GM23338 (cell line): ENCODE measurements at regions not wholly inside any gene's neighbourhood (a gene's known extent, or its start where the extent isn't known, plus 50 kb on each side); places are given as distances from the start of the nearest gene placed in this dataset.

Experiments
- JUNB ChIP-seq: IDR thresholded peaks from one replicate; pipeline ENCODE4 v1.6.1; 2016; ENCODE audit warnings: antibody characterized with exemption; ENCODE audit not compliant: unreplicated experiment
- NANOG ChIP-seq: IDR thresholded peaks from 2 replicates; pipeline ENCODE4 v1.6.1; 2016; ENCODE audit warnings: antibody characterized with exemption, borderline replicate concordance
- POLR2AphosphoS5 ChIP-seq: IDR thresholded peaks from 2 replicates; pipeline ENCODE4 v1.6.1; 2016; ENCODE audit warnings: antibody characterized with exemption, low read depth
- STAT1 ChIP-seq: IDR thresholded peaks from one replicate; pipeline ENCODE4 v1.6.1; 2016; ENCODE audit warnings: antibody characterized with exemption; ENCODE audit not compliant: unreplicated experiment
- ZNF114 ChIP-seq: fragments of 250-450 bp; sonication (Bioruptor Pico); IDR thresholded peaks from 2 replicates; pipeline ENCODE4 v1.5.0; 2020; ENCODE audit warnings: mild to moderate bottlenecking, moderate library complexity
- ZNF331 ChIP-seq: fragments of 250-450 bp; sonication (Bioruptor Pico); IDR thresholded peaks from 2 replicates; pipeline ENCODE4 v1.5.0; 2020; ENCODE audit warnings: low read depth, mild to moderate bottlenecking, moderate library complexity
- TF ChIP-seq, protein P1 (sequence below): fragments of 250-450 bp; sonication (Bioruptor Pico); IDR thresholded peaks from 2 replicates; pipeline ENCODE4 v1.5.0; 2020; ENCODE audit warnings: mild to moderate bottlenecking, moderate library complexity
- TF ChIP-seq, protein P2 (sequence below), 2 experiments: fragments of 200-600 bp in 1 of 2; sonication (generic) in 1 of 2; conservative IDR thresholded peaks; 2 replicates each; pipeline versions ENCODE4 v1.5.1 to v1.6.1; 2016 to 2017; ENCODE audit warnings: antibody characterized with exemption in 2 of 2, low read depth in 2 of 2, mild to moderate bottlenecking in 2 of 2, moderate library complexity in 1 of 2
- TF ChIP-seq, protein P3 (sequence below): IDR thresholded peaks from one replicate; pipeline ENCODE4 v1.6.1; 2018; ENCODE audit warnings: antibody characterized with exemption; ENCODE audit not compliant: unreplicated experiment

DNA sequence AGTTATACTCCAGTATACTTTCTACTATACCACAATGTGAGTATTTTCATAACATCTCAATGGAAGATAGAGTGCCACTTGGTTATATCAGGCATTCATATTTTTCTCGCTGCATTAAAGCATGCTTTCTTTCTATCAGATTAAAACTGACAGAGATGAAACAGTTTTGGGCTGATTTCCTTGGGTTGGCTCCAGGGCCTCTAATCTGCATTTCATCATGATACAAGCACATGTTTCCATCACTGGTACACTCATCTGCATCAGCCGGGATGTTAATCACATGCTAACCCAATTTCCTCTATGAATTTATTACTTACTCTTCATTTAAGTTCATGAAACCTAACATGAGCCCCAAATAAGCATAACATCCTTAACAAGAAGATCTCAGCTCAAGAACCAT, 289.0 kb upstream of the DAB1 start (continued):
- TF ChIP-seq, protein P1, sequence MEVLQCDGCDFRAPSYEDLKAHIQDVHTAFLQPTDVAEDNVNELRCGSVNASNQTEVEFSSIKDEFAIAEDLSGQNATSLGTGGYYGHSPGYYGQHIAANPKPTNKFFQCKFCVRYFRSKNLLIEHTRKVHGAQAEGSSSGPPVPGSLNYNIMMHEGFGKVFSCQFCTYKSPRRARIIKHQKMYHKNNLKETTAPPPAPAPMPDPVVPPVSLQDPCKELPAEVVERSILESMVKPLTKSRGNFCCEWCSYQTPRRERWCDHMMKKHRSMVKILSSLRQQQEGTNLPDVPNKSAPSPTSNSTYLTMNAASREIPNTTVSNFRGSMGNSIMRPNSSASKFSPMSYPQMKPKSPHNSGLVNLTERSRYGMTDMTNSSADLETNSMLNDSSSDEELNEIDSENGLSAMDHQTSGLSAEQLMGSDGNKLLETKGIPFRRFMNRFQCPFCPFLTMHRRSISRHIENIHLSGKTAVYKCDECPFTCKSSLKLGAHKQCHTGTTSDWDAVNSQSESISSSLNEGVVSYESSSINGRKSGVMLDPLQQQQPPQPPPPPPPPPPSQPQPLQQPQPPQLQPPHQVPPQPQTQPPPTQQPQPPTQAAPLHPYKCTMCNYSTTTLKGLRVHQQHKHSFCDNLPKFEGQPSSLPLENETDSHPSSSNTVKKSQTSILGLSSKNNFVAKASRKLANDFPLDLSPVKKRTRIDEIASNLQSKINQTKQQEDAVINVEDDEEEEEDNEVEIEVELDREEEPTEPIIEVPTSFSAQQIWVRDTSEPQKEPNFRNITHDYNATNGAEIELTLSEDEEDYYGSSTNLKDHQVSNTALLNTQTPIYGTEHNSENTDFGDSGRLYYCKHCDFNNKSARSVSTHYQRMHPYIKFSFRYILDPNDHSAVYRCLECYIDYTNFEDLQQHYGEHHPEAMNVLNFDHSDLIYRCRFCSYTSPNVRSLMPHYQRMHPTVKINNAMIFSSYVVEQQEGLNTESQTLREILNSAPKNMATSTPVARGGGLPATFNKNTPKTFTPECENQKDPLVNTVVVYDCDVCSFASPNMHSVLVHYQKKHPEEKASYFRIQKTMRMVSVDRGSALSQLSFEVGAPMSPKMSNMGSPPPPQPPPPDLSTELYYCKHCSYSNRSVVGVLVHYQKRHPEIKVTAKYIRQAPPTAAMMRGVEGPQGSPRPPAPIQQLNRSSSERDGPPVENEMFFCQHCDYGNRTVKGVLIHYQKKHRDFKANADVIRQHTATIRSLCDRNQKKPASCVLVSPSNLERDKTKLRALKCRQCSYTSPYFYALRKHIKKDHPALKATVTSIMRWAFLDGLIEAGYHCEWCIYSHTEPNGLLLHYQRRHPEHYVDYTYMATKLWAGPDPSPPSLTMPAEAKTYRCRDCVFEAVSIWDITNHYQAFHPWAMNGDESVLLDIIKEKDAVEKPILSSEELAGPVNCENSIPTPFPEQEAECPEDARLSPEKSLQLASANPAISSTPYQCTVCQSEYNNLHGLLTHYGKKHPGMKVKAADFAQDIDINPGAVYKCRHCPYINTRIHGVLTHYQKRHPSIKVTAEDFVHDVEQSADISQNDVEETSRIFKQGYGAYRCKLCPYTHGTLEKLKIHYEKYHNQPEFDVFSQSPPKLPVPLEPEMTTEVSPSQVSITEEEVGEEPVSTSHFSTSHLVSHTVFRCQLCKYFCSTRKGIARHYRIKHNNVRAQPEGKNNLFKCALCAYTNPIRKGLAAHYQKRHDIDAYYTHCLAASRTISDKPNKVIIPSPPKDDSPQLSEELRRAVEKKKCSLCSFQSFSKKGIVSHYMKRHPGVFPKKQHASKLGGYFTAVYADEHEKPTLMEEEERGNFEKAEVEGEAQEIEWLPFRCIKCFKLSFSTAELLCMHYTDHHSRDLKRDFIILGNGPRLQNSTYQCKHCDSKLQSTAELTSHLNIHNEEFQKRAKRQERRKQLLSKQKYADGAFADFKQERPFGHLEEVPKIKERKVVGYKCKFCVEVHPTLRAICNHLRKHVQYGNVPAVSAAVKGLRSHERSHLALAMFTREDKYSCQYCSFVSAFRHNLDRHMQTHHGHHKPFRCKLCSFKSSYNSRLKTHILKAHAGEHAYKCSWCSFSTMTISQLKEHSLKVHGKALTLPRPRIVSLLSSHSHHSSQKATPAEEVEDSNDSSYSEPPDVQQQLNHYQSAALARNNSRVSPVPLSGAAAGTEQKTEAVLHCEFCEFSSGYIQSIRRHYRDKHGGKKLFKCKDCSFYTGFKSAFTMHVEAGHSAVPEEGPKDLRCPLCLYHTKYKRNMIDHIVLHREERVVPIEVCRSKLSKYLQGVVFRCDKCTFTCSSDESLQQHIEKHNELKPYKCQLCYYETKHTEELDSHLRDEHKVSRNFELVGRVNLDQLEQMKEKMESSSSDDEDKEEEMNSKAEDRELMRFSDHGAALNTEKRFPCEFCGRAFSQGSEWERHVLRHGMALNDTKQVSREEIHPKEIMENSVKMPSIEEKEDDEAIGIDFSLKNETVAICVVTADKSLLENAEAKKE (CRISPR knock-in tag), result no peak
- TF ChIP-seq ZNF114 (CRISPR knock-in tag), result no peak
- no peak for TF ChIP-seq STAT1
- TF ChIP-seq, protein P2, sequence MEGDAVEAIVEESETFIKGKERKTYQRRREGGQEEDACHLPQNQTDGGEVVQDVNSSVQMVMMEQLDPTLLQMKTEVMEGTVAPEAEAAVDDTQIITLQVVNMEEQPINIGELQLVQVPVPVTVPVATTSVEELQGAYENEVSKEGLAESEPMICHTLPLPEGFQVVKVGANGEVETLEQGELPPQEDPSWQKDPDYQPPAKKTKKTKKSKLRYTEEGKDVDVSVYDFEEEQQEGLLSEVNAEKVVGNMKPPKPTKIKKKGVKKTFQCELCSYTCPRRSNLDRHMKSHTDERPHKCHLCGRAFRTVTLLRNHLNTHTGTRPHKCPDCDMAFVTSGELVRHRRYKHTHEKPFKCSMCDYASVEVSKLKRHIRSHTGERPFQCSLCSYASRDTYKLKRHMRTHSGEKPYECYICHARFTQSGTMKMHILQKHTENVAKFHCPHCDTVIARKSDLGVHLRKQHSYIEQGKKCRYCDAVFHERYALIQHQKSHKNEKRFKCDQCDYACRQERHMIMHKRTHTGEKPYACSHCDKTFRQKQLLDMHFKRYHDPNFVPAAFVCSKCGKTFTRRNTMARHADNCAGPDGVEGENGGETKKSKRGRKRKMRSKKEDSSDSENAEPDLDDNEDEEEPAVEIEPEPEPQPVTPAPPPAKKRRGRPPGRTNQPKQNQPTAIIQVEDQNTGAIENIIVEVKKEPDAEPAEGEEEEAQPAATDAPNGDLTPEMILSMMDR (conservative IDR thresholded peaks at IDR 0.05; ENCODE audit: low read depth in 2 of 2), result no peak
- no peak for TF ChIP-seq NANOG
- TF ChIP-seq, protein P3, sequence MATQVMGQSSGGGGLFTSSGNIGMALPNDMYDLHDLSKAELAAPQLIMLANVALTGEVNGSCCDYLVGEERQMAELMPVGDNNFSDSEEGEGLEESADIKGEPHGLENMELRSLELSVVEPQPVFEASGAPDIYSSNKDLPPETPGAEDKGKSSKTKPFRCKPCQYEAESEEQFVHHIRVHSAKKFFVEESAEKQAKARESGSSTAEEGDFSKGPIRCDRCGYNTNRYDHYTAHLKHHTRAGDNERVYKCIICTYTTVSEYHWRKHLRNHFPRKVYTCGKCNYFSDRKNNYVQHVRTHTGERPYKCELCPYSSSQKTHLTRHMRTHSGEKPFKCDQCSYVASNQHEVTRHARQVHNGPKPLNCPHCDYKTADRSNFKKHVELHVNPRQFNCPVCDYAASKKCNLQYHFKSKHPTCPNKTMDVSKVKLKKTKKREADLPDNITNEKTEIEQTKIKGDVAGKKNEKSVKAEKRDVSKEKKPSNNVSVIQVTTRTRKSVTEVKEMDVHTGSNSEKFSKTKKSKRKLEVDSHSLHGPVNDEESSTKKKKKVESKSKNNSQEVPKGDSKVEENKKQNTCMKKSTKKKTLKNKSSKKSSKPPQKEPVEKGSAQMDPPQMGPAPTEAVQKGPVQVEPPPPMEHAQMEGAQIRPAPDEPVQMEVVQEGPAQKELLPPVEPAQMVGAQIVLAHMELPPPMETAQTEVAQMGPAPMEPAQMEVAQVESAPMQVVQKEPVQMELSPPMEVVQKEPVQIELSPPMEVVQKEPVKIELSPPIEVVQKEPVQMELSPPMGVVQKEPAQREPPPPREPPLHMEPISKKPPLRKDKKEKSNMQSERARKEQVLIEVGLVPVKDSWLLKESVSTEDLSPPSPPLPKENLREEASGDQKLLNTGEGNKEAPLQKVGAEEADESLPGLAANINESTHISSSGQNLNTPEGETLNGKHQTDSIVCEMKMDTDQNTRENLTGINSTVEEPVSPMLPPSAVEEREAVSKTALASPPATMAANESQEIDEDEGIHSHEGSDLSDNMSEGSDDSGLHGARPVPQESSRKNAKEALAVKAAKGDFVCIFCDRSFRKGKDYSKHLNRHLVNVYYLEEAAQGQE, result no peak
- no peak for TF ChIP-seq ZNF331
- TF ChIP-seq POLR2AphosphoS5, result no peak
- no peak for TF ChIP-seq JUNB
